Stimulated activated CD4-positive, alpha-beta T cell treated with anti-CD3 and anti-CD28 coated beads, TNF-alpha, amount 100 ng/mL, for 1 hour (primary cell): ENCODE measurements at regions not wholly inside any gene's neighbourhood (a gene's known extent, or its start where the extent isn't known, plus 50 kb on each side); places are given as distances from the start of the nearest gene placed in this dataset.

ENCODE experiments used
- DNase-seq, 3 donors: peaks; one replicate each; pipeline ENCODE4 v3.0.0-alpha.2; 2020; ENCODE audit warnings: low read depth in 3 of 3, low spot score in 1 of 3

DNA sequence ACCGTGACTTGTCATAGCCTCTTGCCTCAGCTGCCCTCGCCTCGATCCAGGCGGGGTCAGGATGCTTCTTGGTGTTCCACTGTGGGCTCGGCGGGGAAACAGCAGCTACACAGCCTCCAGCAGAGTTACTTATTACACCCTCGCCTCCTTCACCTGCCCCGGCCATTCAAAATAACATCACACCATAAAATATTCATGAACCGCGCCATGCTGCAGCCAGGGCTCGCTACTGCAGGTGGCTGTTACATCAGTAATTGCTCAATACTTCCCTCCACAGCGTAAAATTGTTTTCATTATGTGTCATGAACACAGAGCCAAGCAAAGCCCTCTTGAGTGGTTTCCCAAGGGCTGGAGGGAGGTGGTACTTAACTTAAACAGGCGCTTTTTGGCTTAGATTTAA lies 241.5 kb upstream of the SP8 start:
- DNase-seq: no peak

DNA sequence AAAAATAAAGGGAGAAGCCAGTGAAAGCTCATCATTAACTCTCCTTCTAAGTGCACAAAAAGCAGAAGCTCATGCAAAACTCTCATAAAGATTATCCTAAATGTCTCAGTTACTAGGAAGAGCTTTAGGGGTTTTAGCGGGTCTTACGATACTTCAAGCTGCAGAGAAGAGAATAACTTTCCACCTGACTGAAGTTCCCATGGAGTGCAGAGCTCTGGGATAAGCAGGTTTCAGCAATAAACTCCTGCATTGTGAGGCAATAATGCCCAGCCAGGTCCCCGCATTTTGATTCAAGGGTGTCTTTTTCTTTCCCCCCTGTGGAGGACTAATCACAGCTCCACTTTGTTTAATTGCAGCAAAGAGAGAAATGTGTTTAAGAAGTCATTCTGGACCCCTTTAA lies 241.9 kb upstream of the SP8 start:
- DNase-seq: no peak

DNA sequence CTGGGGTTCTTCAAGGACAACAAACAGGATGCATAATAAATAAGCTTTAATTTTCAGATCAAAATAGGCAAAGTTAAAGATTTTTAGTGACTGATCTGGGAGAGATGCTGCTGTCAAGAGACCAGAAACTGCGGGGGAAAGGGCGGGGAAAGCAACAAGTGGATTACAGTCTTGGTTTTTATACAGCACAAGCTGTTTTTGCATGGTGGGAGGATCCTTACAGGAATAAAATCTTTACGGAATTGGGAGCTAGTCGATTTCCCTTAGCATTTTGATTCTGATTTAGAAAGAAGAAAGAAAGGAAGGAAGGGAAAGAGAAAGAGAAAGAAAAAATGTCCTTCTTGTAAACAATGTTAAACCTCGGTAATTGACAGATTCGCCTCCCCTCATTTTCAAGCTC lies 242.3 kb upstream of the SP8 start:
- DNase-seq: no peak

- DNase-seq: no peak
Observed at GRCh38 chr7:21030237-21030871, 243.7 kb upstream of the SP8 start.

GRCh38 chr7:21041252-21041651 lies 254.6 kb upstream of the SP8 start:
- DNase-seq: no peak

GRCh38 chr7:21041666-21042065 lies 255.0 kb upstream of the SP8 start:
- no peak for DNase-seq

GRCh38 chr7:21044384-21044783 lies 257.7 kb upstream of the SP8 start:
- DNase-seq: no peak

DNA sequence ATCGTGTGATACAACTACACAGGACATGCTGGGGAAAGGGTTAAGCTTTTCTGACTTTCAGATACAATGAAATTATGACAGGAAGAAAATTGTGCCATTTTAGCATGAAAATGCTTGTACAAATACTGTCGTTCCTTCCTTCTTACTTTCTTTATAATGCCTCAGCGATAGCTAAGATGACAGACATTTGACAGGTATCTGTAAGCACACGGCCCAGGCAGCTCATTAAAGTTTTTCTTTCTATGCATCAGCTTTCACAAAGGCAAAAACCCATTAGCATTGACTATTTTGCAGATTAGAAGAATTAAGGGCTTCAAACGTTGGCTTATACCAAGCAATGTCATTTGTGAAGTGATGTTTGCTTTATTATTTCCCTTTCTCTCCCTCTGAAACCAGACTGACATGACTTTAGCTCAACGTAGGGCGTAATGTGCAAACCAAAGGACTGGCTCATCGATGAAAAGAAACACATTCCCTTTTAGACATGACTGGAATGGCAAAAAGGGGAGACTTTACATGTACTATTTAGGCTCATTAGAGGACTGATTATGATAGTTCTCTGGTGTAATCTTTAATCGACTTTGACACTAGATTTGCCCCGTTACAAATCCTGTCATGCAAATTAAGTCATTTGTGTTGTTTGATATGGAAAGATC lies 258.4 kb upstream of the SP8 start:
- DNase-seq: no peak

- no peak for DNase-seq
Observed at GRCh38 chr7:21051865-21052264, 265.2 kb upstream of the SP8 start.

- DNase-seq: no peak
Observed at GRCh38 chr7:21054427-21055112, 267.9 kb upstream of the SP8 start.

DNA sequence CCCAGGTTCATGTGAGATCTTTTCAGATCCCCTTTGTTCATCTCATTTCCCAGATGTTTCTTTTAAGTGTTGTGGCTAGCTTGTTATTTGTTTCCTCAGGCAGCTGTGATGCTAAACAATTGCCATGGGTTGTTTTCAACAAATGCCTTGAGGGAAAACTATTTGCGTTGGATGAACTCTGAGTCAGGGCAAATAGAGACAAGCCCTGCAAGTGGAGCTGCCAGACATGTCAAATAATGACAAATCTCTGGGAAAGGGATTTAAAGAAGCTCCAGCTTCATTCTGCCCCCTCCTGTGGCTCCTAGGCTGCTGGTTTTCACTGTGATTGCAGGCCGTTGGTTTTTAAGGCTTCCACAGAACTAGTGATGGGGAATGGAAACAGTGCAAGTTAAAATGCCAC lies 272.4 kb upstream of the SP8 start:
- DNase-seq: no peak

DNA sequence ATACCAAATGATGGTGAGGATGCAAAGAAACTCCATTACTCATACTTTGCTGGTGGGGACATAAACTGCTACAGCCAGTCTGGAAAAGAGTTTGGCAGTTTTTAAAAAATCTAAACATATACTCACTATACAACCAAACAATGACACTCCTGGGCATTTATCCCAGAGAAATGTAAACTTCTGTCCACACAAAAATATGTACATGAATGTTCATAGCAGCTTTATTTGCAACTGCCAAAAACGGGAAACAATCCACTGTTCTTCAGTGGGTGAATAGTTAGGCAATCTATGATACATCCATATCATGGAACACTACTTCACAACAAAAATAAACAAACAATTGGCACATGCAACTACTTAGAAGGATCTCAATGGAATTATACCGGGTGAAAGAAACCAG lies 276.4 kb upstream of the SP8 start:
- DNase-seq: no peak

GRCh38 chr7:21064698-21065648 lies 278.3 kb upstream of the SP8 start:
- DNase-seq: no peak

- no peak for DNase-seq
Observed at GRCh38 chr7:21066221-21066620, 279.5 kb upstream of the SP8 start.

DNA sequence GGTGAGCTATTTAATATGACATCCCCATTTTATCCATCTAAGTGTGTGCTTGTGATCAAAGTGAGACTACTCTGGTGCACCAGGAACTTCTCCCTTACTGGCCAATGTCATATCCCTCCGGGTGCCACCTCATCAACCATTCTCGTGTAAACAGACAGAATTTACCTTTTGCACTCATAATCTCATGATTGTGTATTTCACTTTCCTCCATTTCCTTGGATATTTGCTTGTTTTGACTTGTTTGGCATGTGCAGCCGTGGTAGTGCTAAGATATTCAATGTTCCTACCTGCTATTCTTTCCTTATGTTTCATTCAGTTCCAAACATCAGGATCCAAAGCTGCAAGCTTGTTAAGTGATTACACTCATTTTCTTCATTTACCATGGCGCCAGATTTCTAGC lies 280.5 kb upstream of the SP8 start:
- no peak for DNase-seq

- DNase-seq: no peak
Observed at GRCh38 chr7:21070571-21071090, 283.9 kb upstream of the SP8 start.

DNA sequence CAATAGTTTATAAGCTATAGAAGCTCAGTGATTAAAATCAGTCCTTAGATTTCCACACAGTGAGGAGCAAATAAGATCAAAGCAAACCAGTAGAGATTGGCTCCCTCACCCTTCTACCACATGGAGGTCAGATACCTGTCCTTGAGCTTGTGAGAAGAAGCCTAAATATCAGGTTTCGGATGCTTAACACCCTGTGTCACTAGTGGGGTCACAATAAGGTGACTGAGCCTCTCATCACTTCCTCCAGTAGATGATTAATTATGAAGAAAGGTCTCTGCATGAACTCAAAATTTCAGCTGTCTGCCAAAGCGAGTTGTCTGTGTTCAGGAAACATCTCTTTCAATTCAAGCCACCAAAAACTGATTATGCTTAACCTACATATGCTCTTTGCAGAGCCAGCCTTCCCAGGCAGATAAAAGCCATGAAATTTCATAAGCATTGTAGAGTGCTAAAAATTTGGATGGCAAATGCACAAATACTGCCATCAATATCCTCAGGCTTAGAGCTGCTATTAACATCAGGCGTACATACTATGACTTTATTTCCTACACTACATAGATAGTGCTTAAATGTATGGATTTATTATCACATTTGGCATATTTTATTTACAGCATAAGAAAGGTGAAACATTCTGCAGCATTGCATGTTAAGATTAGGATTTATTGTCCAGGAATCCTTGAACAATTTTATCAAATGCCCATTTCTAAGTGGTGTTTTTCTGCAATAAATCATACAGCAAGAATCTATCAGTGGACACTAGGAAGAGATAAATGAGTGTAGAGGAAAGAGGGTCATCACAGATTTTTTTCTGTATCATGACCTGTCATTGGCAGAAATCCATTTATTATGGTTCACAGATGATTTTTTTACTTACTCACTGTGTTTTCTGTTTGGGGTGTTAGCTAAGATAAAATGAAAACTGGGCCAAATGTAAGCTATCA lies 285.1 kb upstream of the SP8 start:
- no peak for DNase-seq

DNA sequence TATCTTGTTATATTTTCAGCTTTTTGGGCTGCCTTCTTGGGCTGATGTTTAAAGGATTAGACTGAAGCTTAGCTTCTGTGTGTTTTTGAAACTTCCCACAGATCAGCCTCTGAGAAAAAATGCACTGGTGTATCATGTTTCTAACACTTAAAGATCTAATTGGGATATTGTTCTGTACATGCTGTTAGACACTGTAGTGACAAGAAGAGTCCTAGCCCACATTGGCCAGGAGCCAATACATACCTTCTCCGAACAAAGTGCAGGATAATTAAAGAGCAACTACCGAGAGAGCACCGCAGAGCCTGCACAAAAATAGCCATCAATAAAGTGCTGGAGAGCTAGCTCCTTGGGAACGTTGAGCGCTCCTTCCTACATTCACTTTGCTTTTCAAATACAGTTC lies 289.4 kb upstream of the SP8 start:
- no peak for DNase-seq

DNA sequence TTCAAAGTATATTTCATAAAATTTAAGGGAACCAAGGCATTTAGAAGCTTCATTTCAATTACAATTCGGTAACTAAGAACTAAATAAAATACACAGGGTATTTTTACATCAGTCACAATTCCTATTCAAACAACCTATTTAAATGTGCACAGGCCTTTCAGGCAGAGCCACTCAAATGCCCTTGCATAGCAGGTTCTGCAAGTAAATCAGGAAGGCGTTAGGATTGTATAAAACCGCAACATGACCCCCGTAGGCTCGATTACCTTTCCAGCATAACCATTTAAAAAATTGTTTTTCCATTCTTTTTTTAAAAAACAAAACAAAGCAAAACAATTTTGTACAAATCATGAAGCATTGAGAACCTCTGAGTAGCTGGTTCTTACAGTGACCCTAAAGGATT lies 289.9 kb upstream of the SP8 start:
- no peak for DNase-seq

GRCh38 chr7:21077602-21078001 lies 290.9 kb upstream of the SP8 start:
- DNase-seq: no peak
